HG03460 (cell line): ENCODE measurements at regions not wholly inside any gene's neighbourhood (a gene's known extent, or its start where the extent isn't known, plus 50 kb on each side); places are given as distances from the start of the nearest gene placed in this dataset.
"Not testable (repeated sequence)": the region's sequence is repeated elsewhere in the genome, so short reads cannot be mapped to it uniquely, and the experiment has no call there.

ENCODE experiments used
- ATAC-seq: cut with Tn5 transposase; IDR thresholded peaks from one replicate; pipeline ENCODE4 v1.9.1; 2021; ENCODE audit not compliant: unreplicated experiment

DNA sequence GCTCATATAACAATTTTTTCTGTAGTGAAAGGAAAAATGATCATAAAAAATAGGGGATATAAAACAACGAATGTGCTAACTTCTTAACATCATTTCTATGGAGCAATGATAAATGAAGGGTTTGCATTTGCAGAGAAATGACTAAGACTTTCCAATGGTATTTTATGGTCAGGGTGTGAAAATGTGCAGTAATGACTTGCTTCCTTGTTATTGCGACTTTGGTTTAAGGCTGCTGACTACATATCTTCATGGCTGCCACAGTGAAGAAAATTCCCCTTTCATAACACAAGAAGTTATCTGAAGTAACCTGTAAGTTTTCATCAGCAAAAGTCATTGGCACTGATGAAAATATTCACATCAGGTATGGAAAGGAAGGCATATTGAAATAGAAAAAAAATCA lies 166.1 kb upstream of the NRG3 start:
- ATAC-seq = no peak

GRCh38 chr10:81722399-81722798 lies 152.6 kb upstream of the NRG3 start:
- ATAC-seq = no peak

- no peak for ATAC-seq
Observed at GRCh38 chr10:81724431-81724830, 150.6 kb upstream of the NRG3 start.

- no peak for ATAC-seq
Observed at GRCh38 chr10:81725851-81726250, 149.1 kb upstream of the NRG3 start.

DNA sequence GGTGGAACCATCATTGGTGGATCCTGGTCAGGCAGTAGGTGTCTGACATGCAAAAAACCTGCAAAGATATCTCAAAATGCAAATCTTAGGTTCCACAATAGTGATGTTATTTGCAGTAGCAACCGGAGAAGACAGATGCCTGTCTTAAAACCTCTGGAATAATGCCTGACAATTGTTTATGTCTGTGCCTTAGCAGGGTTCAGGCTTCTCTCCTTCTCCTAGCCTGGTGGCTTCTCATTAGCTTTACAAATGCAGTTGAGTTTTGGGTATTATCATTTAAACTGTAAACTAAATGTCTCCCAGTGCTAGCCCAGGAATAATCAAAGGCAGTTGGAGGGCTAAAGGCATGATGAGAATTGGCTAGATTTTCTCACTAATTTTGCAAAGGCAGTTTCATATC lies 146.3 kb upstream of the NRG3 start:
- no peak for ATAC-seq

- no peak for ATAC-seq
Observed at GRCh38 chr10:81730891-81731290, 144.1 kb upstream of the NRG3 start.

DNA sequence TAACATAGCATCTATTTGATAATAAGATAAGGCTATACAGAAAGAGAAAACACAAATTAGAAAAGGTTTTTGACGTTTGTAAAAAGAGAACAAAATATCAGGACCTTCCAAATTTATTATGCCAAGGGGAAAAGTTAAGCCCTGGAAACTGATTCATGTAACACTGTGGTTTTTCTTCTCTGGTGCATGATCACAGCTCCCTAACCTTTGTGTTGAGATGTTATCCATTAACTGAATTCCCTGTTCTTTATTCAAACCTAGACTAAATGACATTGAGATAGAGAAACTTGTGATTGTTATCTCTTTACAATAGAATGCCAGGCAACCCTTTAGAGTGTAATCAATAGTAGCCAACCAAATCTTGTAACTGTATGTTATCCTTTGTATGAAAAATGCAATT lies 141.5 kb upstream of the NRG3 start:
- ATAC-seq = no peak

DNA sequence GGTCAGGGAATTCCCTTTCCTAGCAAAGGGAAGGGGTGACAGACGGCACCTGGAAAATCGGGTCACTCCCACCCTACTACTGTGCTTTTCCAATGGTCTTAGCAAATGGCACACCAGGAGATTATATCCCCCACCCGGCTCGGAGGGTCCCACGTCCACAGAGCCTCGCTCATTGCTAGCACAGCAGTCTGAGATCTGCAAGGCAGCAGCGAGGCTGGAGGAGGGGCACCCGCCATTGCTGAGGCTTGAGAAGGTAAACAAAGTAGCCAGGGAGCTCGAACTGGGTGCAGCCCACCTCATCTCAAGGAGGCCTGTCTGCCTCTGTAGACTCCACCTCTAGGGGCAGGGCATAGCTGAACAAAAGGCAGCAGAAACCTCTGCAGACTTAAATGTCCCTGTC lies 139.8 kb upstream of the NRG3 start:
- not testable (repeated sequence) for ATAC-seq

DNA sequence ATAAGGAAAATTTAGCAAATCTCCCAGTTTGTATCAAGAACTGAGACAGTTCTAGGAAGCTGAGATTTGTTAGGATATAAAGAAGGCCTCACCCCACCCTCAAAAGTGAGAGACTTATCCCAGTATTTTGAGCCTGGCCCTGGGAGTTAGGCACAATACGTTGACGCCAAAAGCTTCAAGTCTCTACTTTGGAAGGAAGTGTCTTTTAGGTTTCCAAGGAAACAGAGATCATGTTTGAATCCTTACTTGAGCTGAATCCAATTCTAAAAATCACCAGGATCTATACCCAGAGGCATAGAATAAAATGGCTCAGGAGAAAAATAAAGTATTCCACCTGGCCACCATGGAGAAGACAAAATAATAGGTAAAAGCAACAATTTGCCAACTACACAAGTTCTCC lies 115.9 kb upstream of the NRG3 start:
- ATAC-seq = no peak

GRCh38 chr10:81784111-81784597 lies 90.8 kb upstream of the NRG3 start:
- ATAC-seq = no peak

- ATAC-seq = no peak
Observed at GRCh38 chr10:81792729-81793128, 82.3 kb upstream of the NRG3 start.

DNA sequence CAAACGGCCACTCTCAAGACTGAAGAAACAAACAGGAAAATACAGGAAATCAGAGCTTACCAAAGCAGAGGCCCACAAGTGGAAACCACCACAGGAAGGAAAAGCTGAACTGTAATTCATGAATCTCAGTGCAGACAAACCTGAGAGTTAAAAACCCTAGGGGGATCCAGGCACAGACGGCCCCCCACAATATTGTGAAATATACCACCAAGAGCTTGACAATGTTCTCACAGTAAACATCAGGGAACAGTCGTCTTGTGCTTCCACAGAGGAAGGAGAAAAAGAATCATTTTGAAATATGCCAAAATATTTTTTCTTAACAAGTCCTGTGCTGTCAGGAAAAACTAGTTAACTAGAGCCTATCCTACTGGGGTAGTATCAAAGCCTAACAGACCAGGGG lies 68.2 kb upstream of the NRG3 start:
- no peak for ATAC-seq

DNA sequence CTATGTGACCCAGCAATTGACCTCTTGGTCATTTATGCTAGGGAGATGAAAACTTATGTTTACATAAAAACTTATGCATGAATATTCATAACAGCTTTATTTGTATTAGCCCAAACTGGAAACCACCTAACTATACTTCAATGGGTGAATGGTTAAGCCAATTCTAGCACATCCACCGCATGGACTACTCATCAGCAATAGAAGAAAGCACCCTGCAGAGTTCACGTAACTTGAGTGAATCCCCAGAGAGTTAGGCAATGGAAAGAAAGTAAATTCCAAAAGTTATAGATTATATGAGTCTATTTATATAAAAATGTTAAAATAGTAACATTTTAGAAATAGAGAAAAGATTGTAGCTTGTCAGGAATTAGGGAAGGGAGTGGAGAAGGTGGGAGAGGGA lies 60.2 kb upstream of the NRG3 start:
- ATAC-seq = no peak

- no peak for ATAC-seq
Observed at GRCh38 chr10:81817596-81818170, 57.3 kb upstream of the NRG3 start.

- ATAC-seq = no peak
Observed at GRCh38 chr10:81820418-81820817, 54.6 kb upstream of the NRG3 start.
